GM12878 (cell line): ENCODE measurements at regions not wholly inside any gene's neighbourhood (a gene's known extent, or its start where the extent isn't known, plus 50 kb on each side); places are given as distances from the start of the nearest gene placed in this dataset.

Source experiments
- ATAC-seq: fragments of 200-7000 bp; cut with Tn5 transposase; 3 replicates; pipeline ENCODE4 v1.9.1; 2020; ENCODE audit warnings: mild to moderate bottlenecking, moderate library complexity
- BruUV-seq: library from RNA; stranded (reverse); fragments of 400-500 nt; replicated peaks from 2 replicates; lab custom pipeline; 2021; lab: Mats Ljungman, UMichigan
- CTCF ChIA-PET: fragments of 300-600 bp; sonication (Branson Sonifier 250); formaldehyde crosslinking; extraction: SDS; loops from one replicate; lab custom pipeline; 2021; ENCODE audit warnings: inconsistent platforms; lab: Yijun Ruan, JAX
- POLR2A ChIA-PET: fragments of 350-600 bp; formaldehyde crosslinking; extraction: SDS; loops from one replicate; lab custom pipeline; 2021; ENCODE audit warnings: inconsistent platforms; lab: Charles Lee
- RAD21 ChIA-PET: fragments of 300-600 bp; sonication (Branson Sonifier 250); formaldehyde crosslinking; loops from one replicate; lab custom pipeline; 2023; ENCODE audit warnings: antibody characterized with exemption; ENCODE audit not compliant: unreplicated experiment; lab: Charles Lee
- SMC1A ChIA-PET: fragments of 300-600 bp; sonication (Branson Sonifier 250); formaldehyde crosslinking; loops from one replicate; lab custom pipeline; 2023; ENCODE audit not compliant: unreplicated experiment, uncharacterized antibody; lab: Charles Lee
- DNase-seq: peaks from one replicate; pipeline ENCODE4 v3.0.0-alpha.2; 2011; ENCODE audit warnings: low read depth, low spot score
- FAIRE-seq: peaks from 3 replicates; lab custom pipeline; 2011; peaks lifted over from hg19 to GRCh38; lab: Jason Lieb, UNC
- H2AFZ ChIP-seq: 2 replicates; pipeline ENCODE4 v1.6.0; 2011; ENCODE audit warnings: low read depth, low read length, control low read depth; ENCODE audit not compliant: control insufficient read depth
- H3K27ac ChIP-seq: 2 replicates; pipeline ENCODE4 v1.5.1; 2011; ENCODE audit warnings: control low read depth; ENCODE audit not compliant: control insufficient read depth, insufficient read depth
- H3K27me3 ChIP-seq, 2 experiments: replicated peaks in 1 of 2; 2 replicates each; pipeline versions ENCODE4 v1.6.0 to v1.6.1; 2011; ENCODE audit warnings: low read length in 1 of 2; ENCODE audit not compliant: control insufficient read depth in 2 of 2, insufficient read depth in 2 of 2
- H3K36me3 ChIP-seq, 2 experiments: 2 replicates each; pipeline ENCODE4 v1.5.1; 2011; ENCODE audit warnings: low read length in 1 of 2; ENCODE audit not compliant: control insufficient read depth in 2 of 2, insufficient read depth in 2 of 2
- H3K4me1 ChIP-seq: 2 replicates; pipeline ENCODE4 v1.6.1; 2011; ENCODE audit warnings: mild to moderate bottlenecking, low read length, moderate library complexity, mixed read lengths; ENCODE audit not compliant: control insufficient read depth, insufficient read depth
- H3K4me2 ChIP-seq: 2 replicates; pipeline ENCODE4 v1.6.0; 2011; ENCODE audit warnings: control low read depth; ENCODE audit not compliant: control insufficient read depth, insufficient read depth
- H3K4me3 ChIP-seq: fragments of 200-600 bp; sonication (generic); 2 replicates; pipeline ENCODE4 v1.5.1; 2016
- H3K79me2 ChIP-seq: 2 replicates; pipeline ENCODE4 v1.6.0; 2011; ENCODE audit warnings: low read length; ENCODE audit not compliant: control insufficient read depth, insufficient read depth
- H3K9ac ChIP-seq: 2 replicates; pipeline ENCODE4 v1.8.0; 2011; ENCODE audit warnings: low read length, control low read depth, mixed read lengths; ENCODE audit not compliant: control insufficient read depth, insufficient read depth
- H3K9me3 ChIP-seq: replicated peaks from 3 replicates; pipeline ENCODE4 v1.5.1; 2011; ENCODE audit warnings: mild to moderate bottlenecking, low read length; ENCODE audit not compliant: control insufficient read depth, insufficient read depth
- H4K20me1 ChIP-seq: 2 replicates; pipeline ENCODE4 v1.6.0; 2011; ENCODE audit not compliant: control insufficient read depth, insufficient read depth
- ATF3 ChIP-seq: IDR thresholded peaks from 2 replicates; pipeline ENCODE4 v1.6.1; 2011; ENCODE audit warnings: low read depth, mild to moderate bottlenecking, low read length, moderate library complexity, borderline replicate concordance; ENCODE audit errors: extremely low read depth
- CEBPZ ChIP-seq: fragments of 150-350 bp; IDR thresholded peaks from 2 replicates; pipeline ENCODE4 v1.6.1; 2016; ENCODE audit warnings: low read depth, low read length
- CHD1 ChIP-seq: IDR thresholded peaks from 2 replicates; pipeline ENCODE4 v1.6.1; 2012; ENCODE audit warnings: low read depth, low read length, improper control_type of control experiment
- MEF2B ChIP-seq: fragments of 450-650 bp; IDR thresholded peaks from 2 replicates; pipeline ENCODE4 v1.6.1; 2018; ENCODE audit warnings: mild to moderate bottlenecking, moderate library complexity; ENCODE audit not compliant: partially characterized antibody, poor library complexity, severe bottlenecking
- TCF3 ChIP-seq: IDR thresholded peaks from 2 replicates; pipeline ENCODE4 v1.6.1; 2012; ENCODE audit warnings: low read depth, mild to moderate bottlenecking, low read length, borderline replicate concordance; ENCODE audit not compliant: insufficient read depth
- ZNF592 ChIP-seq: fragments of 450-650 bp; IDR thresholded peaks from 2 replicates; pipeline ENCODE4 v1.6.1; 2017; ENCODE audit warnings: mild to moderate bottlenecking, moderate library complexity
- ZZZ3 ChIP-seq: IDR thresholded peaks from 2 replicates; pipeline ENCODE4 v1.6.1; 2011; ENCODE audit warnings: low read depth; ENCODE audit not compliant: control insufficient read depth, insufficient read length
- WGBS: methylation state at CpG from one replicate; pipeline ENCODE4 v1.1.6; 2016; ENCODE audit warnings: low lambda C conversion rate; ENCODE audit not compliant: insufficient replicate concordance, insufficient coverage; ENCODE audit errors: missing lambda C conversion rate; 5-methylcytosine and 5-hydroxymethylcytosine counted together
- in situ Hi-C: fragments of 300-500 bp; cut with MboI; formaldehyde crosslinking; loops from 9 replicates; pipeline ENCODE4 v1.14.3; 2018; ENCODE audit warnings: mixed read lengths
- intact Hi-C: fragments of 100-400 bp; cut with micrococcal nuclease; formaldehyde crosslinking; loops from one replicate; pipeline ENCODE4 v1.14.2; 2022; ENCODE audit not compliant: unreplicated experiment

GRCh38 chr20:7695051-7695495 is 245.2 kb downstream of the HAO1 start:
- Histone ChIP-seq H3K27me3 (no peaks in the 10 kb centered on the region; a peak in 1 of 4 replicates), H3K79me2 (no peaks in the 10 kb centered on the region), H3K4me1 (no peaks in the 10 kb centered on the region), H4K20me1 (no peaks in the 10 kb centered on the region), H3K9me3 (no peaks in the 10 kb centered on the region), H3K4me2 (no peak overlapping the region), H3K9ac (no peak overlapping the region), H3K27ac (no peak overlapping the region), H2AFZ (no peak overlapping the region), H3K4me3 (no peak overlapping the region), H3K36me3 (no peaks in the 10 kb centered on the region)
- WGBS = 7% methylated on average over 5 of the region's 5 CpGs
- no peak for FAIRE-seq
- intact Hi-C loops (no loop called here), in situ Hi-C loops (no loop called here)
- CTCF ChIA-PET = interaction anchor here (0.6 kb wide), 1 partner anchor 1776 kb away, joined by 3 read pairs; no protein-coding TSS in a partner anchor
- POLR2A ChIA-PET = no interaction called here
- RAD21 ChIA-PET = no interaction called here
- no peak for DNase-seq
- TF ChIP-seq CHD1 (no peak), ATF3 (no peak)
- ATAC-seq = no peak
- no TSS peak for BruUV-seq
- SMC1A ChIA-PET = no interaction called here

DNA sequence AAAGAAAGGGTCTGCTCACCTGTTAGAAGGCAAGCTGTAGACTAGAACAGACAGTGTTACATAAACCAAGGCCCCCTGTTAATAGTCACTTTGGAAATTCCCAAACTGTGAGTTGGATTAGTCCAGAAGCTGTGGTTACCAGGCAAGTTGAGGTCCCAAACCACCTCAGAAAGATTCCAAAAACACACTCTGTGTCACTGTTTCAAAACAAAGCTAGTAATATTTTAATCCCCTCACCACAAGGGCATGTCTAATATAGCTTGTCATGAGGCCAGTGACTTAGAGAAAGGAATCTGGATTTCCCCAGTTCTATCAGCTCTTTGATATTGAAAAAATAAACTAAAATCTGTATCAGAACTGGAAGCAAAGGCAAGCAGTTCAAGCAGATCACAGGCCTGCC is 244.6 kb downstream of the HAO1 start:
- ChIA-PET CTCF (no interaction called here), SMC1A (no interaction called here), RAD21 (no interaction called here), POLR2A (no interaction called here)
- H3K4me2 ChIP-seq = no peak overlapping the region
- ATAC-seq (no peak), DNase-seq (no peak), FAIRE-seq (no peak)
- H4K20me1 ChIP-seq = no peaks in the 10 kb centered on the region
- no TSS peak for BruUV-seq
- no peaks in the 10 kb centered on the region for H3K79me2 ChIP-seq
- H3K9ac ChIP-seq = no peak overlapping the region
- no peak overlapping the region for H3K4me3 ChIP-seq
- H3K27me3 ChIP-seq = no peaks in the 10 kb centered on the region; a peak in 1 of 4 replicates
- no peaks in the 10 kb centered on the region for H3K4me1 ChIP-seq
- no peak overlapping the region for H2AFZ ChIP-seq
- intact Hi-C loops = no loop called here
- no peak overlapping the region for H3K27ac ChIP-seq
- no peaks in the 10 kb centered on the region for H3K9me3 ChIP-seq
- in situ Hi-C loops = no loop called here
- no peaks in the 10 kb centered on the region for H3K36me3 ChIP-seq
- no peak for TF ChIP-seq CEBPZ
- TF ChIP-seq ZNF592 = no peak
- no peak for TF ChIP-seq MEF2B
- TF ChIP-seq TCF3 = no peak
- no peak for TF ChIP-seq ZZZ3
